B cell (primary cell): ENCODE measurements at regions not wholly inside any gene's neighbourhood (a gene's known extent, or its start where the extent isn't known, plus 50 kb on each side); places are given as distances from the start of the nearest gene placed in this dataset.

Experiments
- ATAC-seq: fragments of 200-7000 bp; cut with Tn5 transposase; one replicate; pipeline ENCODE4 v1.10.0; 2021; ENCODE audit warnings: low read depth, mild to moderate bottlenecking, moderate number of reproducible peaks, moderate library complexity
- CTCF ChIA-PET: fragments of 350-600 bp; sonication (Branson Sonifier 250); formaldehyde crosslinking; loops from one replicate; lab custom pipeline; 2021; ENCODE audit warnings: antibody characterized with exemption, inconsistent platforms; lab: Charles Lee
- POLR2A ChIA-PET: fragments of 350-600 bp; sonication (Branson Sonifier 250); formaldehyde crosslinking; loops from one replicate; lab custom pipeline; 2021; ENCODE audit warnings: antibody characterized with exemption; lab: Charles Lee
- DNase-seq: peaks from one replicate; pipeline ENCODE4 v3.0.0; 2013
- H2AFZ ChIP-seq: 2 replicates; pipeline ENCODE4 v1.6.1; 2012; ENCODE audit warnings: mild to moderate bottlenecking, low read depth, low read length; ENCODE audit not compliant: insufficient read depth, poor library complexity, severe bottlenecking
- H3K27ac ChIP-seq, 2 donors: 1 replicate in 1 of 2; 2 replicates in 1 of 2; pipeline ENCODE4 v1.5.1; 2012 to 2013; ENCODE audit warnings: low read length in 2 of 2, mild to moderate bottlenecking in 2 of 2, moderate library complexity in 1 of 2
- H3K27me3 ChIP-seq, 4 experiments: fragments of 200-600 bp in 1 of 4; sonication (generic) in 1 of 4; replicated peaks in 1 of 4; 1 replicate in 2 of 4; 2 replicates in 2 of 4; pipeline versions ENCODE4 v1.6.1 to v1.7.0; 2013 to 2016; ENCODE audit warnings: low read length in 3 of 4, mild to moderate bottlenecking in 2 of 4, mixed read lengths in 1 of 4, moderate library complexity in 1 of 4; ENCODE audit not compliant: insufficient read depth in 4 of 4, control insufficient read depth in 3 of 4; ENCODE audit errors: control extremely low read depth in 1 of 4
- H3K36me3 ChIP-seq, 2 experiments: replicated peaks in 1 of 2; 1 replicate in 1 of 2; 2 replicates in 1 of 2; pipeline versions ENCODE4 v1.6.1 to v1.7.1; 2013; ENCODE audit warnings: low read length in 1 of 2; ENCODE audit not compliant: insufficient read depth in 2 of 2, control insufficient read depth in 1 of 2; ENCODE audit errors: control extremely low read depth in 1 of 2, extremely low read depth in 1 of 2
- H3K4me1 ChIP-seq, 2 donors: fragments of 200-600 bp in 1 of 2; sonication (generic) in 1 of 2; 1 replicate in 1 of 2; 2 replicates in 1 of 2; pipeline versions ENCODE4 v1.5.1 to v1.6.1; 2013 to 2017; ENCODE audit warnings: low read length in 2 of 2; ENCODE audit not compliant: control insufficient read depth in 2 of 2, insufficient read depth in 2 of 2
- H3K4me2 ChIP-seq: replicated peaks from 2 replicates; pipeline ENCODE3; 2012; ENCODE audit warnings: mild to moderate bottlenecking, low read depth, low read length; ENCODE audit not compliant: poor library complexity, severe bottlenecking
- H3K4me3 ChIP-seq, 5 experiments: fragments of 200-600 bp in 1 of 5; sonication (generic) in 1 of 5; 1 replicate in 3 of 5; 2 replicates in 2 of 5; pipeline versions ENCODE4 v1.5.1 to v1.7.0; 2011 to 2016; ENCODE audit warnings: low read length in 4 of 5, mild to moderate bottlenecking in 4 of 5, low read depth in 2 of 5, control low read depth in 1 of 5, moderate library complexity in 1 of 5; ENCODE audit not compliant: insufficient read depth in 1 of 5; ENCODE audit errors: control extremely low read depth in 1 of 5, extremely low read depth in 1 of 5
- H3K79me2 ChIP-seq: fragments of 200-600 bp; sonication (generic); one replicate; pipeline ENCODE4 v1.6.0; 2016; ENCODE audit warnings: low read length; ENCODE audit not compliant: control insufficient read depth, insufficient read depth
- H3K9ac ChIP-seq: fragments of 200-600 bp; sonication (generic); 2 replicates; pipeline ENCODE4 v1.6.1; 2017; ENCODE audit warnings: mild to moderate bottlenecking, low read length, moderate library complexity
- H3K9me3 ChIP-seq, 3 donors: one replicate each; pipeline versions ENCODE4 v1.6.1 to v1.7.1; 2013; ENCODE audit warnings: low read length in 2 of 3; ENCODE audit not compliant: control insufficient read depth in 2 of 3, insufficient read depth in 1 of 3; ENCODE audit errors: control extremely low read depth in 1 of 3
- H4K20me1 ChIP-seq: 2 replicates; pipeline ENCODE4 v1.6.0; 2012; ENCODE audit warnings: mild to moderate bottlenecking, low read length; ENCODE audit not compliant: insufficient read depth, control insufficient read depth, poor library complexity, severe bottlenecking
- H3K27ac Mint-ChIP-seq: one replicate; pipeline ENCODE4 v1.8.0; 2021; ENCODE audit warnings: mixed read lengths
- H3K27me3 Mint-ChIP-seq: one replicate; pipeline ENCODE4 v1.8.0; 2021; ENCODE audit warnings: mixed read lengths
- H3K4me1 Mint-ChIP-seq: one replicate; pipeline ENCODE4 v1.8.0; 2021; ENCODE audit warnings: mixed read lengths
- H3K4me3 Mint-ChIP-seq: one replicate; pipeline ENCODE4 v1.8.0; 2021; ENCODE audit warnings: mixed read lengths
- H3K9me3 Mint-ChIP-seq: one replicate; pipeline ENCODE4 v1.8.0; 2022; ENCODE audit warnings: mixed read lengths; ENCODE audit not compliant: insufficient read depth
- EZH2 ChIP-seq: IDR thresholded peaks from 2 replicates; pipeline ENCODE4 v1.6.1; 2012; ENCODE audit warnings: borderline replicate concordance, low read depth, mild to moderate bottlenecking, moderate library complexity, low read length; ENCODE audit not compliant: insufficient read depth, poor library complexity, severe bottlenecking
- WGBS: methylation state at CpG from one replicate; pipeline ENCODE4 v1.1.5; 2013; ENCODE audit warnings: missing lambda C conversion rate; ENCODE audit not compliant: insufficient coverage; 5-methylcytosine and 5-hydroxymethylcytosine counted together
- intact Hi-C: fragments of 100-400 bp; cut with micrococcal nuclease; formaldehyde crosslinking; loops from one replicate; pipeline ENCODE4 v1.10.0; 2022
- TF ChIP-seq, protein P1 (sequence below): fragments of 200-600 bp; IDR thresholded peaks from one replicate; pipeline ENCODE4 v1.8.0; 2022; ENCODE audit warnings: antibody characterized with exemption, mild to moderate bottlenecking

DNA sequence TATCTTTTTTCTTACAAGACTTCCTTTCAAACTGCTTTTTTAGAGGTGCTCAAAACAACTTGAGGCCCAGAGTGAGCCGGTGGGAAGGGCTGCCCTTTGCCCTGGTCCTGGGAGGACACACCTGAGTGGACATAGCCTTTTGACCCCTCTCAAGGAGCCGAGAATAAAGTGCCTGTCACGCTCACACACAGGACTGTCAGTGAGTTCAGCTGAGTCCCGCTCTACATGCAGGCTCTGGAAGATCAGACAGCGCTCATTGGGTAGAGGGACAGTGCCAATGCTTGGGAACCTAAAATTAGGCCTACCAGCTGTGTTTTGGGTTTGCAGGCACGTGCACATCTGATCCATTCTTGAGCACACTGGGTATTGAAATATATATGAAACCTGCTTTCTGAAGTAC, 387.8 kb downstream of the CD83 start:
- Histone ChIP-seq H3K4me2 (no peak overlapping the region), H2AFZ (no peak overlapping the region), H4K20me1 (no peaks in the 10 kb centered on the region), H3K36me3 (no peaks in the 10 kb centered on the region), H3K27me3 (no peaks in the 10 kb centered on the region), H3K9me3 (no peaks in the 10 kb centered on the region), H3K9ac (no peak overlapping the region), H3K27ac (no peak overlapping the region), H3K79me2 (no peaks in the 10 kb centered on the region), H3K4me1 (no peaks in the 10 kb centered on the region), H3K4me3 (no peak overlapping the region)
- TF ChIP-seq EZH2, result no peak
- TF ChIP-seq, protein P1, sequence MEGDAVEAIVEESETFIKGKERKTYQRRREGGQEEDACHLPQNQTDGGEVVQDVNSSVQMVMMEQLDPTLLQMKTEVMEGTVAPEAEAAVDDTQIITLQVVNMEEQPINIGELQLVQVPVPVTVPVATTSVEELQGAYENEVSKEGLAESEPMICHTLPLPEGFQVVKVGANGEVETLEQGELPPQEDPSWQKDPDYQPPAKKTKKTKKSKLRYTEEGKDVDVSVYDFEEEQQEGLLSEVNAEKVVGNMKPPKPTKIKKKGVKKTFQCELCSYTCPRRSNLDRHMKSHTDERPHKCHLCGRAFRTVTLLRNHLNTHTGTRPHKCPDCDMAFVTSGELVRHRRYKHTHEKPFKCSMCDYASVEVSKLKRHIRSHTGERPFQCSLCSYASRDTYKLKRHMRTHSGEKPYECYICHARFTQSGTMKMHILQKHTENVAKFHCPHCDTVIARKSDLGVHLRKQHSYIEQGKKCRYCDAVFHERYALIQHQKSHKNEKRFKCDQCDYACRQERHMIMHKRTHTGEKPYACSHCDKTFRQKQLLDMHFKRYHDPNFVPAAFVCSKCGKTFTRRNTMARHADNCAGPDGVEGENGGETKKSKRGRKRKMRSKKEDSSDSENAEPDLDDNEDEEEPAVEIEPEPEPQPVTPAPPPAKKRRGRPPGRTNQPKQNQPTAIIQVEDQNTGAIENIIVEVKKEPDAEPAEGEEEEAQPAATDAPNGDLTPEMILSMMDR, result no peak
- intact Hi-C loops, result no loop called here
- Mint-ChIP-seq H3K4me1 (no peaks in the 10 kb centered on the region), H3K4me3 (no peak overlapping the region), H3K27ac (no peak overlapping the region), H3K9me3 (no peaks in the 10 kb centered on the region), H3K27me3 (no peaks in the 10 kb centered on the region)
- ChIA-PET CTCF (no interaction called here), POLR2A (no interaction called here)
- 94% methylated on average over 5 of the region's 6 CpGs for WGBS
- ATAC-seq (no peak), DNase-seq (no peak)

DNA sequence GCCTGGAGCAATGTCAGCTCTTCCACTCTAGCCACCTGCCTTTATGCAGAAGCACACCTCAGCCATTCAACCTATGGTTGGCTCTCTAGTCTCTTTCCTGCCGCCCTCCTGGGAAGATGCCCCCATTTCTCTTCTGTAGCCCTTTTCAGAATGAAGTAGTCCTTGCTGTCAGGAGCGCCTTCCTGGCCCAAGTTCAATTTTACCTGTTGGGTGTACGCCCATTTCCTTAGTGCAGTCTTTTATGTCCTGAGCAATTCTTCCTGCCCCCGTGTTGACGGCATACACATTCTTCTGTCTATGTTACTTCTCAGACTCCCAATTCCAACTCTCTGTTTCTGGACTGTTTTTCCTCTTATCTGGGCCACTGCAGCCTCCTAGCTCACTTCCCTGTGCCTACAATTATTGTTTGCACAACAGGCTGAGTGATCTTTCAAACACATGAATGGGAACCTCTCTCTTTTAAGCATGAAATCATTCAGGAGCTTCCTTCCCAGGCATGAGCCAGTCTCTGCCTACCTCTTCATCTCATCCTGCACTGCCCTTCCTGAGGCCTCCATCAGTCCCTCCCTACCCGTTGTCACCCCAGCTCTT, 389.2 kb downstream of the CD83 start:
- H3K27me3 Mint-ChIP-seq, result peaks cover 3% of the 10 kb centered on the region
- ChIA-PET POLR2A (no interaction called here), CTCF (no interaction called here)
- H3K4me3 Mint-ChIP-seq, result no peak overlapping the region
- no peaks in the 10 kb centered on the region for H4K20me1 ChIP-seq
- no peak overlapping the region for H3K27ac ChIP-seq
- WGBS, result 89% methylated on average over 5 of the region's 6 CpGs
- H3K27ac Mint-ChIP-seq, result no peak overlapping the region
- H3K4me1 ChIP-seq, result no peaks in the 10 kb centered on the region
- H3K36me3 ChIP-seq, result no peaks in the 10 kb centered on the region
- H3K79me2 ChIP-seq, result no peaks in the 10 kb centered on the region
- H3K4me3 ChIP-seq, result no peak overlapping the region
- H3K4me2 ChIP-seq, result no peak overlapping the region
- no peaks in the 10 kb centered on the region for H3K4me1 Mint-ChIP-seq
- H3K9me3 ChIP-seq, result no peaks in the 10 kb centered on the region
- DNase-seq (no peak), ATAC-seq (no peak)
- H2AFZ ChIP-seq, result no peak overlapping the region
- no peaks in the 10 kb centered on the region for H3K9me3 Mint-ChIP-seq
- intact Hi-C loops, result no loop called here
- H3K27me3 ChIP-seq, result no peaks in the 10 kb centered on the region
- TF ChIP-seq, protein P1, result no peak
- no peak for TF ChIP-seq EZH2
- H3K9ac ChIP-seq, result no peak overlapping the region
